ENCODE measurements at regions not wholly inside any gene's neighbourhood (a gene's known extent, or its start where the extent isn't known, plus 50 kb on each side); places are given as distances from the start of the nearest gene placed in this dataset.
A peak's percentile ranks its signal among the peaks of the same experiment; 100 is the strongest.
"Not testable (repeated sequence)": the region's sequence is repeated elsewhere in the genome, so short reads cannot be mapped to it uniquely, and the experiment has no call there.

GRCh38 chr2:7641272-7641671, 724.1 kb downstream of the RNF144A start:
- DNase-seq (ENCODE audit: low spot score) = not testable (repeated sequence)

GRCh38 chr2:7646024-7646423, 728.8 kb downstream of the RNF144A start:
- DNase-seq (ENCODE audit: low spot score) = no peak

GRCh38 chr2:7646661-7647060, 729.4 kb downstream of the RNF144A start:
- no peak for DNase-seq (ENCODE audit: low spot score)

GRCh38 chr2:7648221-7648795, 731.1 kb downstream of the RNF144A start:
- DNase-seq (ENCODE audit: low spot score) = no peak

- DNase-seq (ENCODE audit: low spot score) = no peak
These were observed 732.4 kb downstream of the RNF144A start for GRCh38 chr2:7649461-7650228.

GRCh38 chr2:7653617-7654016, 736.4 kb downstream of the RNF144A start:
- no peak for DNase-seq (ENCODE audit: low spot score)

- DNase-seq (ENCODE audit: low spot score) = no peak
These were observed 738.4 kb downstream of the RNF144A start for GRCh38 chr2:7655629-7656028.

GRCh38 chr2:7657526-7657925, 740.3 kb downstream of the RNF144A start:
- DNase-seq (ENCODE audit: low spot score) = not testable (repeated sequence)

- DNase-seq (ENCODE audit: low spot score) = no peak
These were observed 741.3 kb downstream of the RNF144A start for GRCh38 chr2:7658486-7658885.

- DNase-seq (ENCODE audit: low spot score) = no peak
These were observed 743.6 kb downstream of the RNF144A start for GRCh38 chr2:7660816-7661215.

- DNase-seq (ENCODE audit: low spot score) = no peak
These were observed 744.3 kb downstream of the RNF144A start for GRCh38 chr2:7661502-7661901.

- no peak for DNase-seq (ENCODE audit: low spot score)
These were observed 748.7 kb downstream of the RNF144A start for GRCh38 chr2:7665880-7666279.

- DNase-seq (ENCODE audit: low spot score) = no peak
These were observed 749.5 kb downstream of the RNF144A start for GRCh38 chr2:7666596-7667259.

GRCh38 chr2:7667260-7667757, 750.1 kb downstream of the RNF144A start:
- no peak for DNase-seq (ENCODE audit: low spot score)

GRCh38 chr2:7670905-7671641, 753.9 kb downstream of the RNF144A start:
- no peak for DNase-seq (ENCODE audit: low spot score)

GRCh38 chr2:7672027-7672684, 754.9 kb downstream of the RNF144A start:
- DNase-seq (ENCODE audit: low spot score) = peak; percentile 29

- DNase-seq (ENCODE audit: low spot score) = no peak
These were observed 755.5 kb downstream of the RNF144A start for GRCh38 chr2:7672685-7673071.

- no peak for DNase-seq (ENCODE audit: low spot score)
These were observed 755.9 kb downstream of the RNF144A start for GRCh38 chr2:7673101-7673500.

GRCh38 chr2:7673853-7674252, 756.6 kb downstream of the RNF144A start:
- DNase-seq (ENCODE audit: low spot score) = no peak

- no peak for DNase-seq (ENCODE audit: low spot score)
These were observed 757.4 kb downstream of the RNF144A start for GRCh38 chr2:7674606-7675005.

GRCh38 chr2:7676714-7677113, 759.5 kb downstream of the RNF144A start:
- no peak for DNase-seq (ENCODE audit: low spot score)

Measured in D341Med (cell line).